22Rv1 (cell line): ENCODE measurements at regions not wholly inside any gene's neighbourhood (a gene's known extent, or its start where the extent isn't known, plus 50 kb on each side); places are given as distances from the start of the nearest gene placed in this dataset.

Source experiments
- H3K27ac ChIP-seq: fragments of 450-650 bp; 2 replicates; pipeline ENCODE4 v1.5.1; 2017
- CTCF ChIP-seq: fragments of 450-650 bp; IDR thresholded peaks from 2 replicates; pipeline ENCODE4 v1.5.1; 2017; ENCODE audit warnings: mild to moderate bottlenecking
- ZFX ChIP-seq: fragments of 450-650 bp; IDR thresholded peaks from 2 replicates; pipeline ENCODE4 v1.6.1; 2017; ENCODE audit warnings: antibody characterized with exemption, borderline replicate concordance

GRCh38 chr13:103639326-103639725, 573.1 kb upstream of the SLC10A2 start:
- TF ChIP-seq CTCF = no peak
- TF ChIP-seq ZFX = no peak
- H3K27ac ChIP-seq = no peak overlapping the region

- TF ChIP-seq ZFX (no peak), CTCF (no peak)
- H3K27ac ChIP-seq = no peak overlapping the region
Measured at GRCh38 chr13:103638706-103639105, 572.5 kb upstream of the SLC10A2 start.

- H3K27ac ChIP-seq = no peak overlapping the region
- TF ChIP-seq CTCF (no peak), ZFX (no peak)
Measured at GRCh38 chr13:103634066-103634465, 567.8 kb upstream of the SLC10A2 start.

- no peak overlapping the region for H3K27ac ChIP-seq
Measured at GRCh38 chr13:103625194-103625593, 559.0 kb upstream of the SLC10A2 start.

GRCh38 chr13:103618151-103618550, 551.9 kb upstream of the SLC10A2 start:
- no peak overlapping the region for H3K27ac ChIP-seq
- no peak for TF ChIP-seq ZFX
- TF ChIP-seq CTCF = no peak

More at GRCh38 chr13:103625194-103625593, 559.0 kb upstream of the SLC10A2 start:
- TF ChIP-seq CTCF = no peak
- no peak for TF ChIP-seq ZFX

GRCh38 chr13:103615771-103616170, 549.6 kb upstream of the SLC10A2 start:
- TF ChIP-seq CTCF (no peak), ZFX (no peak)
- H3K27ac ChIP-seq = no peak overlapping the region

- no peak overlapping the region for H3K27ac ChIP-seq
- no peak for TF ChIP-seq ZFX
- no peak for TF ChIP-seq CTCF
Measured at GRCh38 chr13:103614761-103615160, 548.5 kb upstream of the SLC10A2 start.
